ENCODE measurements at regions not wholly inside any gene's neighbourhood (a gene's known extent, or its start where the extent isn't known, plus 50 kb on each side); places are given as distances from the start of the nearest gene placed in this dataset.
"Not testable (repeated sequence)": the region's sequence is repeated elsewhere in the genome, so short reads cannot be mapped to it uniquely, and the experiment has no call there.

DNA sequence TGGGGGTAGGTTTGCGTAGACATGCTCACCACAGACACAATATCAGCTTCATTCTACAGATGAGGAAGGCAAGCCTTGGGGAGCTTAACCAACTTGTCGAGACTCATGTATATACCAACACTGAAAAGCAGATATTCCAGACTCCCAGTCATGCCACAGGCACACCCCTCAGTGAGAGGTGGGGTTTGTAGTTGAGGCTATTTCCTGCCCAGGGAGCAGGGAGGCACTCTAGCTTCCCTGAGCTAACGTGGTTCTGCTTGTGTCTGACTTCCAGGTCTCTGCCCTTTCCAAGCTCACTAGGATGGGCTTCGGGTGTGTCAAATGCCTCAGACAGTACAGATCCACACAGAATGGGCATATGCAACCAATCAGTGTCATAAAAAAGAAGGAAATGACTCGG lies 122.3 kb upstream of the RUNX1 start:
- no peak overlapping the region for H3K27ac ChIP-seq (ENCODE audit: low read depth, low read length)
- H3K4me3 ChIP-seq (ENCODE audit: low read depth in 1 of 5, low read length in 5 of 5) = no peak overlapping the region
- peaks cover 0 to 4% (median 2%) of the 10 kb centered on the region in 5 donors for H3K9me3 ChIP-seq (ENCODE audit: control insufficient read depth in 5 of 5, low read length in 5 of 5)
- no peaks in the 10 kb centered on the region for H3K36me3 ChIP-seq (ENCODE audit: control insufficient read depth in 5 of 5, insufficient read depth in 5 of 5, low read length in 5 of 5)
- H3K9ac ChIP-seq (ENCODE audit: low read length in 5 of 5) = no peak overlapping the region
- H3K4me1 ChIP-seq (ENCODE audit: control insufficient read depth in 5 of 5, insufficient read depth in 5 of 5, low read length in 5 of 5) = no peaks in the 10 kb centered on the region
- H3K27me3 ChIP-seq (ENCODE audit: control insufficient read depth in 5 of 5, insufficient read depth in 4 of 5, low read length in 5 of 5) = peaks cover 0 to 4% (median 0%) of the 10 kb centered on the region in 5 donors

DNA sequence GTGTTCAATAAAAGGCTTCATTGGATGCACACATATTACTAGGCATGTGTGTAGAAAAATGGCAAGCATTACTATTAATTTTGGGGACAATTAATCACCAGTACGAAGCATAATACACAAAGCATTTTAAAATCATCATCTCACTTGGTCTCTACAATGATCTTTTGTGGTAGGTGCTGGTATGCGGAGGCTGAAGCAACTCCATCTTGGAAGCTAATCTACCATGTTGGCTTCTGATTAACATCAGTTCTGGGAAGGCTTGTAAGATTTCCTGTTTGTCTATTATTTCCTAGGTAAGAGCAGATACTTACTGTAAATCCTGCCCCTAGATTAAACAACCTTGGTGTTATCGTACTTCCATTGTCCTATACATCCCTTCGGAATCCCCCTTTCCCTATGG lies 121.7 kb upstream of the RUNX1 start:
- no peaks in the 10 kb centered on the region for H3K36me3 ChIP-seq (ENCODE audit: control insufficient read depth in 5 of 5, insufficient read depth in 5 of 5, low read length in 5 of 5)
- H3K27me3 ChIP-seq (ENCODE audit: control insufficient read depth in 5 of 5, insufficient read depth in 4 of 5, low read length in 5 of 5) = peaks cover 0 to 4% (median 0%) of the 10 kb centered on the region in 5 donors
- H3K27ac ChIP-seq (ENCODE audit: low read depth, low read length) = no peak overlapping the region
- H3K4me3 ChIP-seq (ENCODE audit: low read depth in 1 of 5, low read length in 5 of 5) = no peak overlapping the region
- no peaks in the 10 kb centered on the region for H3K4me1 ChIP-seq (ENCODE audit: control insufficient read depth in 5 of 5, insufficient read depth in 5 of 5, low read length in 5 of 5)
- H3K9me3 ChIP-seq (ENCODE audit: control insufficient read depth in 5 of 5, low read length in 5 of 5) = peaks cover 0 to 4% (median 2%) of the 10 kb centered on the region in 5 donors
- no peak overlapping the region for H3K9ac ChIP-seq (ENCODE audit: low read length in 5 of 5)

DNA sequence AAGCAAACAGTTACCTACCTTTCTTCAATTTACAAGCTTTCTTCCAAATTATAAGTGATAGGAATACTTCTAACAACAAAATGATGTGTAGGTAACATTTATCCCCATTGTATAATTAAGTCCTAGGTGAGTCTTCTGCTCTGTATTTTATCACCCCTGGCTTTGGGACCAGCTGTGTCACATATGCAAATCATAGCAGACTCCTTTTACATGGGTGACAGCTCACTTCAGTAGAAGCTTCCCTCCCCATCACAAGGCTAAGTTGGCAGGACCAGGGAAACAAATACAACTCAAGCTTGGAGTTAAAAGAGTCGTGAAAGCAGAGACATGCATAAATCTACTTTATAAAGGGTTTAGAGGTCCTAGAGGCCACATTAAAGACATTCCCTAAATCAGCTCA lies 121.1 kb upstream of the RUNX1 start:
- H3K27me3 ChIP-seq (ENCODE audit: control insufficient read depth in 5 of 5, insufficient read depth in 4 of 5, low read length in 5 of 5) = peaks cover 0 to 4% (median 0%) of the 10 kb centered on the region in 5 donors
- no peak overlapping the region for H3K9ac ChIP-seq (ENCODE audit: low read length in 5 of 5)
- H3K9me3 ChIP-seq (ENCODE audit: control insufficient read depth in 5 of 5, low read length in 5 of 5) = peaks cover 0 to 4% (median 2%) of the 10 kb centered on the region in 5 donors
- H3K36me3 ChIP-seq (ENCODE audit: control insufficient read depth in 5 of 5, insufficient read depth in 5 of 5, low read length in 5 of 5) = no peaks in the 10 kb centered on the region
- no peak overlapping the region for H3K4me3 ChIP-seq (ENCODE audit: low read depth in 1 of 5, low read length in 5 of 5)
- no peak overlapping the region for H3K27ac ChIP-seq (ENCODE audit: low read depth, low read length)
- no peaks in the 10 kb centered on the region for H3K4me1 ChIP-seq (ENCODE audit: control insufficient read depth in 5 of 5, insufficient read depth in 5 of 5, low read length in 5 of 5)

DNA sequence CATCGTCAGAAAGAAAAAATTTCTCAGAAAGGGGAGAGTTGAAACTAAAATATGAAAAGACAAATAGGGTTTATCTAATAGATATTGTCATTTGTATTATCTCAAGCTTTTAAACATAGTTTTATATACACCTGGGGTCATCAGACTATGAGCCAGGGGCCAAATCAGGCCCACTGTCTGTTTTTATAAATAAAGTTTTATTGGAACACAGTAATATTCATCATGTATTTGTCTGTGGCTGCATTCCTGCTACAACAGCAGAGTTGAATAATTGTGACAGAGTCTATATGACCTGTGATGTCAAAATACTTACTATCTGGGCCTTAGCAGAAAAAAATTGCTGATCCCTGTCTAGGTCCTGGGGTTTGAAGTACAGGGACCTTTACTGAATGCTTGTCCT lies 120.5 kb upstream of the RUNX1 start:
- Histone ChIP-seq H3K36me3 (ENCODE audit: control insufficient read depth in 5 of 5, insufficient read depth in 5 of 5, low read length in 5 of 5) (no peaks in the 10 kb centered on the region), H3K9ac (ENCODE audit: low read length in 5 of 5) (no peak overlapping the region), H3K4me3 (ENCODE audit: low read depth in 1 of 5, low read length in 5 of 5) (no peak overlapping the region), H3K27me3 (ENCODE audit: control insufficient read depth in 5 of 5, insufficient read depth in 4 of 5, low read length in 5 of 5) (peaks cover 0 to 4% (median 0%) of the 10 kb centered on the region in 5 donors), H3K9me3 (ENCODE audit: control insufficient read depth in 5 of 5, low read length in 5 of 5) (peaks cover 0 to 2% (median 0%) of the 10 kb centered on the region in 5 donors), H3K27ac (ENCODE audit: low read depth, low read length) (no peak overlapping the region), H3K4me1 (ENCODE audit: control insufficient read depth in 5 of 5, insufficient read depth in 5 of 5, low read length in 5 of 5) (no peaks in the 10 kb centered on the region)

DNA sequence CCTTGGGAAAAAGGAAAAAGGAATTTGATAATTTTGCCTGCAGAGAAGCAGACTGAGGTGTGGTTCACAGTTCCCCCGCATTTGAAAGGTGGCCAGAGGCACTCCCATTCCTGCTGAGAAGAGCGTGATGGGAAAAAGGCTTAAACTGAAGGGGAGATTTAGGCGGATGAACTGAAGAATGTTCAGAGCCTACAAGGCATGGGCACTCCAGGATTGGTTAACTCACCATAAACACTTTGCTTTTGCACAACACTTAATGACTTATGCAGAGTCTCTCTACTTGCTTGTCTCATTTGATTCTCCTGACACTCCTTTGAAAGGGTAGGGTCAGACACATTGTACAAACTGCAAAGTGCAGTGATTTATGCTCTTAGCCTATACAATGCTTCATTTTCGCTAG lies 119.6 kb upstream of the RUNX1 start:
- no peak overlapping the region for H3K27ac ChIP-seq (ENCODE audit: low read depth, low read length)
- peaks cover 0 to 4% (median 0%) of the 10 kb centered on the region in 5 donors for H3K27me3 ChIP-seq (ENCODE audit: control insufficient read depth in 5 of 5, insufficient read depth in 4 of 5, low read length in 5 of 5)

DNA sequence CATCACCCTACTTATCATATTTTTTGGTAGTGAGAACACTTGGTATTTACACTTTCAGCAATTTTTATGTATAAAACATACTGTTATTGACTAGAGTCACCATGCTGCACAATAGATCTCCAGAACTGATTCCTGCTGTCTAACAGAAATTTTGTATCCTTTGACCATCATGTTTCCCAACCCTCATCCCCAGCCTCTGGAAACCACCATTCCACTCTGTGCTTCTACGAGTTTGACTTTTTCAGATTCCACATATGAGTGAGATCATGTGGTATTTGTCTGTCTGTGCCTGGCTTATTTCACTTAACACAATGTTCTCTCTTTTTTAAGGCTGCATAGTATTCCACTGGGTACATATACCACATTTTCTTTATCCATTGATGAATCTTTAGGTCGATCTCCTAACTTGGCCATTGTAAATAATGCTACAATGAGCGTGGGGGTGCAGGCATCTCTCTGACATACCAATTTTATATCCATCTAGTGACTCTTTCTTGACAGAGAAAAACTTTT lies 115.9 kb upstream of the RUNX1 start:
- H3K4me3 ChIP-seq (ENCODE audit: low read depth in 1 of 5, low read length in 5 of 5) = no peak overlapping the region
- H3K4me1 ChIP-seq (ENCODE audit: control insufficient read depth in 5 of 5, insufficient read depth in 5 of 5, low read length in 5 of 5) = no peaks in the 10 kb centered on the region
- no peak overlapping the region for H3K27ac ChIP-seq (ENCODE audit: low read depth, low read length)
- no peaks in the 10 kb centered on the region for H3K27me3 ChIP-seq (ENCODE audit: control insufficient read depth in 5 of 5, insufficient read depth in 4 of 5, low read length in 5 of 5)
- H3K9ac ChIP-seq (ENCODE audit: low read length in 5 of 5) = no peak overlapping the region
- no peaks in the 10 kb centered on the region for H3K36me3 ChIP-seq (ENCODE audit: control insufficient read depth in 5 of 5, insufficient read depth in 5 of 5, low read length in 5 of 5)
- H3K9me3 ChIP-seq (ENCODE audit: control insufficient read depth in 5 of 5, low read length in 5 of 5) = peaks cover 0 to 2% (median 0%) of the 10 kb centered on the region in 5 donors

More for the DNA sequence above, 119.6 kb upstream of the RUNX1 start:
- Histone ChIP-seq H3K4me1 (ENCODE audit: control insufficient read depth in 5 of 5, insufficient read depth in 5 of 5, low read length in 5 of 5) (no peaks in the 10 kb centered on the region), H3K36me3 (ENCODE audit: control insufficient read depth in 5 of 5, insufficient read depth in 5 of 5, low read length in 5 of 5) (no peaks in the 10 kb centered on the region), H3K9ac (ENCODE audit: low read length in 5 of 5) (no peak overlapping the region), H3K9me3 (ENCODE audit: control insufficient read depth in 5 of 5, low read length in 5 of 5) (peaks cover 0 to 2% (median 0%) of the 10 kb centered on the region in 5 donors), H3K4me3 (ENCODE audit: low read depth in 1 of 5, low read length in 5 of 5) (no peak overlapping the region)

DNA sequence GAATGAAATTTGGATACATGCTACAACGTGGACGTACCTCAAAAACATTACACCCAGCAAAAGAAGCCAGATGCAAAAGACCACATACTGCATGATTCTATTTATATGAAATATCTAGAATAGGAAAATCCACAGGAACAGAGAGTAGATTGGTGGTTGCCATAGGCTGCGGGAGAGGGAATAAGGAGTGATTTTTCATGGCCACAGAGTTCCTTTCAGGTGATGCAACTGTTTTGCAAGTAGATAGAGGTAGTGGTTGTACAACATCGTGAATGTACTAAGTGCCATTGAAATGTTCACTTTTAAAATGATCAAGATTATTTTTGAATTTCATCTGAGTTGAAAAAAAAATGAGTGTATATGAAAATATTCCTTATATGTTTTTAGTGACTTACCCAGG lies 115.3 kb upstream of the RUNX1 start:
- Histone ChIP-seq H3K27ac (ENCODE audit: low read depth, low read length) (no peak overlapping the region), H3K4me1 (ENCODE audit: control insufficient read depth in 5 of 5, insufficient read depth in 5 of 5, low read length in 5 of 5) (no peaks in the 10 kb centered on the region), H3K27me3 (ENCODE audit: control insufficient read depth in 5 of 5, insufficient read depth in 4 of 5, low read length in 5 of 5) (no peaks in the 10 kb centered on the region), H3K9me3 (ENCODE audit: control insufficient read depth in 5 of 5, low read length in 5 of 5) (peaks cover 0 to 2% (median 0%) of the 10 kb centered on the region in 5 donors), H3K4me3 (ENCODE audit: low read depth in 1 of 5, low read length in 5 of 5) (no peak overlapping the region), H3K9ac (ENCODE audit: low read length in 5 of 5) (no peak overlapping the region), H3K36me3 (ENCODE audit: control insufficient read depth in 5 of 5, insufficient read depth in 5 of 5, low read length in 5 of 5) (no peaks in the 10 kb centered on the region)

DNA sequence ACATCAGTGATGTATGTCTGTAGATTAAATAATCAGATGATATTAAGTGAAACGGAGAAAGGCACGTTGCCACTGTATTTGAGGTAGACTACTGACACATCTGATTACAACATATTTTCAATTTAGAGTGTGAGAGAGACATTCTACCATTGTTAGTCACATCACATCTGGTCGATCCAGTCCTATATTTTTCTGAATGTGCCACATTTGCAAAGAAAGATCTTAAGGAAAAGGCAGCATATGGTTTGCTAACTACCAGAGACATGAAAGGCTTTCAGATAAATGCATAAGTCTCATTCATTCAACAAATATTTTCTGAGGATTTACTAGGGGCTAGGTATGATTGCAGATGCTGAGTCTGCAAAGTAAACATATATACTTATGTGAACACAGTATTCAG lies 114.3 kb upstream of the RUNX1 start:
- Histone ChIP-seq H3K4me1 (ENCODE audit: control insufficient read depth in 5 of 5, insufficient read depth in 5 of 5, low read length in 5 of 5) (no peaks in the 10 kb centered on the region), H3K9ac (ENCODE audit: low read length in 5 of 5) (no peak overlapping the region), H3K27me3 (ENCODE audit: control insufficient read depth in 5 of 5, insufficient read depth in 4 of 5, low read length in 5 of 5) (no peaks in the 10 kb centered on the region), H3K36me3 (ENCODE audit: control insufficient read depth in 5 of 5, insufficient read depth in 5 of 5, low read length in 5 of 5) (no peaks in the 10 kb centered on the region), H3K27ac (ENCODE audit: low read depth, low read length) (no peak overlapping the region), H3K4me3 (ENCODE audit: low read depth in 1 of 5, low read length in 5 of 5) (no peak overlapping the region), H3K9me3 (ENCODE audit: control insufficient read depth in 5 of 5, low read length in 5 of 5) (peaks cover 0 to 2% (median 0%) of the 10 kb centered on the region in 5 donors)

DNA sequence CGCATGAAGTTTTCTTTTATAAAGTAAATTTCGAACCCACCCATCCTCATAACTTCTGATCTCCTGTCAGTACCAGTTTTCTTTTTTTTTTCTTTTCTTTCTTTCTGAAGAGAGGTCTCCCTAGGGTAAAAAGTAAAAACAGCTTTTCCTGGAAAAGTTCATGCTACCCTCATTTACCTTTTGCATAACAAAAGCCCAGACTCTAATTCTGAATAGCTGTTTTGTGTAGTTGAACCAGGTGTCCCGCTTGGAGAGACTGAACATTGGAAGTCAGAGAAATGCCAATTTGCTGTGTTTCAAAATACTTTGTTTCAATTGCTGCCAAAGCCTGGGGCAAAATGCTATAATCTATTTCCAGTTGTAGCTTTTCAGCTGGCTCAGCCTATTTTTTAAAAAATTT lies 113.7 kb upstream of the RUNX1 start:
- Histone ChIP-seq H3K9ac (ENCODE audit: low read length in 5 of 5) (no peak overlapping the region), H3K4me1 (ENCODE audit: control insufficient read depth in 5 of 5, insufficient read depth in 5 of 5, low read length in 5 of 5) (no peaks in the 10 kb centered on the region), H3K27ac (ENCODE audit: low read depth, low read length) (no peak overlapping the region), H3K4me3 (ENCODE audit: low read depth in 1 of 5, low read length in 5 of 5) (no peak overlapping the region), H3K9me3 (ENCODE audit: control insufficient read depth in 5 of 5, low read length in 5 of 5) (peaks cover 0 to 4% (median 2%) of the 10 kb centered on the region in 5 donors), H3K36me3 (ENCODE audit: control insufficient read depth in 5 of 5, insufficient read depth in 5 of 5, low read length in 5 of 5) (no peaks in the 10 kb centered on the region), H3K27me3 (ENCODE audit: control insufficient read depth in 5 of 5, insufficient read depth in 4 of 5, low read length in 5 of 5) (no peaks in the 10 kb centered on the region)

DNA sequence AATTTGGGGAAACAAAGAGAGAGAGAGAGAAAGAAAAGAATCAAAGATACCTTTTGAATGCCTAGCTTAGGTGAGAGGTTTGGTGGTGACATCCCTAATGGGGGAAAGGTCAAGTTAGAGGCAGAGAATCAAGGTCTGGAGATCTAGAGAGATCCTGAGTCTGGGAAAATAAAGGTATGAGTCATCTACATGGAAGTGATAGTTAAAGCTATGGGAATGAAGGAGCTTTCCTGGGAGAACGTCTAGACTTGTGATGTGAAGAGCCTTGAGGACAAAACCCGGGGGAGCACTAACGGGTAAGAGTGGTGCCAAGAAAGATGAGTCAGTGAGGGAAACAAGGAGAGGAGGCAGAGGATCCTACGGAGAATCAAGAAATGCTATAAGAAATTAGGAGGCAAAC lies 110.8 kb upstream of the RUNX1 start:
- H3K4me3 ChIP-seq (ENCODE audit: low read depth in 1 of 5, low read length in 5 of 5) = no peak overlapping the region
- H3K4me1 ChIP-seq (ENCODE audit: control insufficient read depth in 5 of 5, insufficient read depth in 5 of 5, low read length in 5 of 5) = no peaks in the 10 kb centered on the region
- H3K27me3 ChIP-seq (ENCODE audit: control insufficient read depth in 5 of 5, insufficient read depth in 4 of 5, low read length in 5 of 5) = no peaks in the 10 kb centered on the region
- no peak overlapping the region for H3K9ac ChIP-seq (ENCODE audit: low read length in 5 of 5)
- H3K27ac ChIP-seq (ENCODE audit: low read depth, low read length) = no peak overlapping the region
- H3K9me3 ChIP-seq (ENCODE audit: control insufficient read depth in 5 of 5, low read length in 5 of 5) = peaks cover 0 to 9% (median 0%) of the 10 kb centered on the region in 5 donors
- H3K36me3 ChIP-seq (ENCODE audit: control insufficient read depth in 5 of 5, insufficient read depth in 5 of 5, low read length in 5 of 5) = no peaks in the 10 kb centered on the region

DNA sequence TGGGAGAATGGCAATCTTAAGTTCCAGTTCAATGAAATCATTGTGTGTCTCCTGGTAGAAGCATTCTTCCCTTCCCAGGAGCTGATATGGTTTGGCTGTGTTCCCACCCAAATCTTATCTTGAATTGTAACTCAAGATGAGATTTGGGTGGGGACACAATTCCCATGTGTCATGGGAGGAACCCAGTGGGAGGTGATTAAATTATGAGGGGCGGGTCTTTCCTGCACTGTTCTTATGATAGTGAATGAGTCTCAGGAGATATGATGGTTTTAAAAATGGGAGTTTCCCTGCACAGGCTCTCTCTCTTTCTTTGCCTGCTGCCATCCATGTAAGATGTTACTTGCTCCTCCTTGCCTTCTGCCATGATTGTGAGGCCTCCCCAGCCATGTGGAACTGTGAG lies 108.3 kb upstream of the RUNX1 start:
- H3K9me3 ChIP-seq (ENCODE audit: control insufficient read depth in 5 of 5, low read length in 5 of 5); H3K27me3 ChIP-seq (ENCODE audit: control insufficient read depth in 5 of 5, insufficient read depth in 4 of 5, low read length in 5 of 5); H3K36me3 ChIP-seq (ENCODE audit: control insufficient read depth in 5 of 5, insufficient read depth in 5 of 5, low read length in 5 of 5); H3K9ac ChIP-seq (ENCODE audit: low read length in 5 of 5); H3K4me3 ChIP-seq (ENCODE audit: low read depth in 1 of 5, low read length in 5 of 5); H3K27ac ChIP-seq (ENCODE audit: low read depth, low read length); H3K4me1 ChIP-seq (ENCODE audit: control insufficient read depth in 5 of 5, insufficient read depth in 5 of 5, low read length in 5 of 5): not testable (repeated sequence)

Measured in subcutaneous abdominal adipose tissue (tissue), 5 donors.